NCI-H748 (cell line): ENCODE measurements at regions not wholly inside any gene's neighbourhood (a gene's known extent, or its start where the extent isn't known, plus 50 kb on each side); places are given as distances from the start of the nearest gene placed in this dataset.

ENCODE experiments used
- DNase-seq: peaks from one replicate; lab custom pipeline; 2025; ENCODE audit not compliant: unreplicated experiment; lab: John Stamatoyannopoulos, UW

DNA sequence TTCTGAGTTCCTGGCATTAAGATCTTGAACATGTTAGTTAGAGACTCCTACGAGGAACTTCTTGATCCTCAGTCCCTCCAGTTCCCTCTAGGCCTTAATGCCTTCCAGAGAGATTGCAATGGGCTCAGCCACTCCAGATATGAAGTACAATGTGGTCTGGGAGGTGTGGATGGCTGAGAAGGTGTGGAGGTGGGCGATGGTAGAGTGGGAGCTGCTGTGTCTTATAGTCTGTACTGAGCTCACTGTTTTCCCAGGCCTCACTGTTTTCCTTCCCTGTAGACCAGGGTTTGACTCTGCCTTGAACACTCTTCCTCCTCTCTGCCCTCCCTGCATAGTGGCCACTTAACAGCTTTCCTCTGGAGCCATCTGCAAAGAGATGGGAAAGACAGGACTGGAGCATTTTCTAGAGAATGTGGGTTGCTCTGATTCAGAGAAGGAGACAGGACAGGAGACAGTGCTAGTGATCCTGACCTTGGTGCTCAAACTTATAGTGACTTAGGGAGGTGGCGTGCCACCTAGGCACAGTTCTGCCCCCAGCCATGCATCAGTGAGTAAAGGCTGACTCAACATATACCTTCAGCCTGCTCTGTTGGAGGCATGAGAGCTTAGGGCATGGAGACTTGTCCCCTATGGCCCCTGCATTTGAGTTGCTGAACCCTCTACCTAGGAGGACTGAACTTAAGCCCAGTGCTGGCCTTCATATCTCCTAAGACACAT lies 129.7 kb downstream of the TDRD15 start:
- DNase-seq: no peak

DNA sequence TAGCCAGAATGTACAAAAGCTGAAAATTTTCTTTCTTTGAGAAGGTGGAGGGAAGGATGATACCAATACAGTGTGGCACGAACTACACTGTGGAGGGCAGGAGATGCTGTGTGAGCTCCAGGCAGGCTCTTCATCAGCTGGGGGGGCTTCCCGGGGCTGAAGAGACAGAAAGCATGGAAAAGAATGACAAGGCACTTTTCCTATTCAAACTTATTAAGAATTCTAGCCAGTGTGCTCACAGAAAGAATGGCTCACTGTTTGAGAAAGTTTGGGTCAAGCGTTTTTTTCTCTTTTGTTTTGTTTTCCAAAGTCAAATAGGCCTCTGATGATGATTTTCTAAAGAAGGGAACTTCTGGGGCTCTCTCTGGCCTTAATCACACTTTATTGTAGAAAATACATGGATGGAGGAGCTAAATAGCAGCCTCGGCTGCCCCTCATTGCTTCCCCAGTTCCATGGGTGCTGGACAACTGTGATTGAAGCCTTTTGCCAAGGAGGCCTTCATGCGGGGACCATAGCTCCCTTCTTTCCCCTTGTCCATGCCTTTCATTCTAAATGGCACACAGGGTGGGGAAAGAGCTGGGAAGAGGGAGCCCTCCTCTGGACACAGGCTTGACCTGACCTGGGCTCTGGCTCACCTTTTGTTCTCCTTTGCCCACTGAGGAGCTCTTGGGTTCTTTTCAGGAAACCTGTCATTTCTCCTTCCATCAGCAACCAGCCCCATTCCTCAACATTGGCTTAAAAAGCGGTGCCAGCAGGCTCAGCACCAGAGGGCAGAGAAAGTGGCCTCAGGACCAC lies 130.6 kb downstream of the TDRD15 start:
- DNase-seq: no peak

DNA sequence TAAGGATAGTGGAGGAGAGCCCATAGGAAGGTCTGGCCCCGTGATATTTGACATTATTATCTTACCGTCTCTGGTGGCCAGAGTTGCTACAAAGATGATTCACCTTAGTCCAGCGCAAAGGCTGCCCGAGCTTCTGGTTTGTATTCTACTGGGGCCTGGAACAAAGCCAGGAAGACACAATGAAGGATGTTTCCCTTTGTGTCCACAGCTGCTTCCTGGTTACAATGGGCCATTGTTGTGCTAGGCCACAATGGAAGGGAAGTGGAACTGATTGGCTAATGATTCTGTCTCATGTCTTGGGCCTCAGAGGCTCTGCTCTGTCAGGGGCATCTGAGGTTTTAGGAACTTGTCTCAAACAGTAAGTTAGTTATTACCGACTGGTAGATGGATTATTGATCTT lies 132.2 kb downstream of the TDRD15 start:
- DNase-seq: peak; percentile 98

DNA sequence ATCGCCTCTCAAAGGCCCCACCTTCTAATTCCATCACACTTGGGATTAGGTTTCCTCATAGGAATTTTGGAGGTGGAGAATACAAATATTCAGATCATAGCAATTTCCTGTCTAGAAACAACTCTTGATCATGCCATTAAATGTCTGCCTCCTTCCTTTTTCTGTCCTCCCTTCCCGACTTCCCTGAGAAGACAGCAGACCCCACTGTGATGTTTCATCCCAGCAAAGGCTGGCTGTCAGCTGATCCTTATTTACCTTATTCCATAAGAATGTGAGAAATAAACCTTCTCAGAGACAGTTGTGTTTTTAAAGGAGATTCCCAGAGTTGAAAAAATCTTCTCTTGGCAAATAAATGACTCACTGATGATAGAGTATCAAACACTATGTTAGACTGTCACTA lies 133.9 kb downstream of the TDRD15 start:
- no peak for DNase-seq

DNA sequence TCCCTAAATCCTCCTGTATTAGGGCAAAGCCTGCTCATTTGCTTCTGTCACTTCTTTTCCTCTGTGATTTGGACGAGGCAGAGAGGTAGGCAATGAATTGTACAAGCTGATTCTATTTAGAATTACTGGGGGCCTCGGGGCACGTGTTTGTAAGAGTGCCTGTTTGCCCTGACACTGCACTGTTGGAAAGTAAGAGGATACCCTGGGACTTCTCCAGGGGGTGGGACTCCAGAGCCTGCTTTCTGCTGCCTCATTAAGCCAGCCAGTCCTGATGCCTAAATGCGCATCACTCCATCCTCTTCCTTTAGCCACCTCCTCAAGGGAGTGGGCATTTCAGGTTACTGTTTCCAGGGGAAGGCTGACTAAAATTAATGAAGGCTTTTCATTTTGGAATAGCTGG lies 134.3 kb downstream of the TDRD15 start:
- DNase-seq: peak; percentile 34

DNA sequence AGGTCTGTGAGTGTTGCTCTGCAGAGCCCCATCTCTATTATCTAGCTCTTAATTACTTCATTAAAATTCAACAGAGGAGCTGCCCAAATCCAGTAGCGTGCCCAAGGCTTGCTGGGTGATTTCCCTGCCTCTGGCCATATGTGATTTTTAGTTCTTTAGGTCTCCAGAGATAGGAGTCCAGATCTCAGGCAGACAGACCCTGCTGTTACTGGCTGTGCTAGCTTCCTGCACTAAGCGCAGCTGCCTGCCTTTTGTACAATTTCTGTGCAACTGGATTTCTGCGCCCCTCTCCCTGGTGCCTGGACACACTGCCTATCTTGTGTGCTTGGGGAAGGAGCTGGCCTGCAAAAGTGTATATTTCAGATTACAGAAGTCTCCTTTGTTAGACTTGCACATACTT lies 136.5 kb downstream of the TDRD15 start:
- DNase-seq: peak; percentile 14

DNA sequence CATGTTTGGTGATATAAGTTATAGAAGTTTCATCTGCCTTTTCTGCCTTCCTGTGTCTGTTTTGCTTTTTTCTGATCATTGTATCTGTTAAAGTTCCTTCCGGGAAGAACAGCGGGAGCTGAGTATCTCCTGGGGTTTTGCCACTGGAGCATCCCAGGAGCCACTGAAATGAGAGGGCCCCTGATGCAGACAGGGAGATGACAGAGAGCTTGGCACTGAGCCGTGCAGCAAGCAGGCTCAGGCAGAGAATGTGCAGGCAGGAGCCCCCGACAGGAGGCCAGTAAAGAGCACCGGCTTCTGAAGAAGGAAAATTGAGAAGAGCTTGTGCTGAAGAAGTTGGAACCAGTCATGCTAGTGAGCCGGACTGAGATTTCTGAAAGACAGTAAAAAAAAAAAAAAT lies 137.8 kb downstream of the TDRD15 start:
- no peak for DNase-seq

DNA sequence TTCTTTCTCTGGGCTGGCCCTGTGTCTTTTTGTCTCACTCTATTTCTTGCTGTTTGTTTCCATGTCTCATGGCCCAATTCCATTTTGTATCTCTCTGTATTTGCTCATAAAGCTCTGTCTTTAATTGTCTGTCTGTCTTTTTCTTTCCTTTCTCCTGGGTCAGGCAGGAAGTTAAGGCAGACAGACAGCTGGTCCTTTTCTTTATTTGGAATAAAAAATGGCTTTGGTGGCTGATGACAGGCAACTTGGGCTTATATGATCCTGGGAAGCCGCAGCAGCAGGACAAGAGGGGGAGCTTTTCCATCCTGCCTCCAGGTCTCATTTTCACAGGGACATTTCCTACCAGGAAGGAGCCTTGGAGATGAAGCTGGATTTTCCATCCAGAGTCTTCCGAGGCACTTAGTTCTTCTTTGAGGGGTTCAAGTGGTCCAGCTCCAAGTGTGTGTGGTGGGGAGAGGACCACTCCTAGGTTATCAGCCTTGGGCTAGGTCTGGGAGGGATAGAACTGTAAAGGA lies 138.7 kb downstream of the TDRD15 start:
- no peak for DNase-seq

DNA sequence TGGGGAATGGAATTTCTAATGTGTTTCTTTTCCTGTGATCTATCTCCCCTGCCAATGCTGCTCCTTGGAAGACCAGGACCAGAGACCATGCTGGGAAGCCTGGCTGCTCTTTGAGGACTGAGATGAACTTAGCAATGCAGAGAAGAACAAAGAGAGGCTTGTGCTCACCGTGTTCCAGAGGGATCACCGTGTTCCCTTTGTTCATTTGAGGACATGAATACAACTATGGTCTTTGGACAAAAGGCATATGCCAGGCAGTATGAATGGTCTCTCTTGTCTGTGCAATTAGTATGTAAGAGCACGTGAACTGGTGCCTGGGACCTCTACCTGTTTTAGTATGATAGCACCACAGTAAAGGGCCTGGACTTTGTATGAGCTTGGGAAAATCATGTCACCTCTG lies 139.9 kb downstream of the TDRD15 start:
- no peak for DNase-seq

DNA sequence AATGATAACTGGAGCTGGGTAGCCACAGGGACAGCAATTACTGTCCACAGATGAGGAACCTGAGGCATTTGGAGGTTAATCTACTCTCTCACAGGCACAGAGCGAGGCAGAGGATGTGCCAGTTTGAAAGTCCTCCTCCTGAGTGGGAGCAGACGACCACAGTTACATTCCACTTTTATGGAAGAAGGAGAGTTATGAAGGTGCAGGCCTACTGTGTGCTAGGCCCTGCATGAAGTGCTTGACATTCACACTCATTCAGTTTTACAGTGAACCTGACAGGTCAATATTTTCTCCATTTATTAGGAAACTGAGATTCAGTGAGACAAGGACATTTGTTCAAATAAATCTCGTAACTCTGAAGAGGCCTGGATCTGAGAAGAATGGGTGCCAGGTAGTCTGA lies 142.0 kb downstream of the TDRD15 start:
- DNase-seq: no peak

DNA sequence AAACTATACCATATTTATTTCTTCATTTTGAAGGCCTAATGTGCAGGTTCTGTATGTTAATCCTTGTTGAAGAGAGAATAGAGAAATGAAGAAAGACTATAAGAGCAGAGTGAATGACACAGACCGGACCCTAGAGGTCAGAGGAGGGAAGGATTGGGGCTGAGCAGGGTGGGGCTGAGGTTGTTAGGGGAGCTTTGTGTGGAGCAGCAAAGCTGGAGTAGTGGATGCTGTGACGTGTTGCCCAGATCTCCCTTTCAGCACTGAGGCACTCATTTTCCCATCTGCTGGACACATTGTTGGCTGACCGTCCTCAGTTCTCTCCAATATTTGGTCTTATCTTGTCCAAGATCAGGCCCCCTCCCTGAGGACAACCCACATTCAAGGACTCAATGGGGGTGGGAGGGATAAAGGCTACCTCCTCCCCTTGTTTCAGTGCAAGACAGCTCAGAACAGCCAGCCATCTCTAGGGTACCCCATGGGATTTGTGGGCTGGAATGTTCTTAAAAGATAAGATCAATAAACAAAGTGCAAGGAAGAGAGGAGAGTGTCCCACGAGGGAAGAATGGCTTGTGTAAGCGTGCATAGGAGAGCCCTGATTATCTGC lies 143.6 kb downstream of the TDRD15 start:
- no peak for DNase-seq

DNA sequence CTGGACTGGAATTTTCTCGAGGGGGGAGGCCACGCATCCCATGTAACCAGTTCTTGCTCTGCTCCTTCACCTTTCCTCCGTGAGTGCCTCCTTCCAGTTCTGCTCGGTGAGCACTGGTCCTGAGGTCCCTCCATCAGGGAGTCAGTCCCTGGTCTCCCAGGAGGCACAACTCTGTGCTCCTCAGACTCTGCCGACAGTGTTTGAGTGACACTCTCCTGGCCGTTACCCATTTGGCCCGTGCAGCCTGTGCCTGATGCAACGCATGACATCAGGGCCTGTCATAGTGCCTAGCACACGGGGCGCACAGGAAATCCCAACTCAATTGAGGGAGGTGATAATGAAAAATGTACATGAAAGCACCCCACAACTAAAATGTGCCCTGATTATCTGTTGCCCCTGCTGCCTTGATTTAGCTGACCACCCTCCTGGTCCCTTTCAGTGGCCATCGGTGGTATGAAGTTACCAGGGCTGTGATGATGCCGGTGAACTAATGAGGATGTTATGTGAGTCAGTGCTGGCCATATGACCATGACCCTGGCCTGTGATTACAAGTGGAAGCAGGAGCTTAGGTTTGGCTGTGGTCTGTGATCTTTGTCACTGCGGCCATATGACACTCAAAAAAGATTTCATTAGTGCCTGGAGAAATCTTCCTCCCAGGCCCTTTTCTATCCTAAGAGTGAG lies 144.6 kb downstream of the TDRD15 start:
- DNase-seq: no peak

DNA sequence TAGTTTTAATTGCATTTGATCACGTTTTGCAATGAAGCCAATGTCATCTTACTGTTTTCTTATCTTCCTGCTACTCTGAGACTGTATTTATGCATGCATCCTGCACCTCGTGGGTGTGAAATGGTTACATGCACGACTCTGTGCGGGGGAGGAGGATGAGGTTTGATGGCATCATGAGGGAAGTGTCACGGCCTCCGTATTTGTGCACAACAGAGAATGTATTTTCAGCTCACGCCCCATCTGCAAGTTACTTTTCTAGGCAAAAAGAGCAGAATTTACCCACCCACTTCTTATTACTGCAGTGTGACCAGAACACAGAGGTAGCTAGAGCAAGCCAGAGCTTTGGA lies 145.1 kb downstream of the TDRD15 start:
- no peak for DNase-seq

DNA sequence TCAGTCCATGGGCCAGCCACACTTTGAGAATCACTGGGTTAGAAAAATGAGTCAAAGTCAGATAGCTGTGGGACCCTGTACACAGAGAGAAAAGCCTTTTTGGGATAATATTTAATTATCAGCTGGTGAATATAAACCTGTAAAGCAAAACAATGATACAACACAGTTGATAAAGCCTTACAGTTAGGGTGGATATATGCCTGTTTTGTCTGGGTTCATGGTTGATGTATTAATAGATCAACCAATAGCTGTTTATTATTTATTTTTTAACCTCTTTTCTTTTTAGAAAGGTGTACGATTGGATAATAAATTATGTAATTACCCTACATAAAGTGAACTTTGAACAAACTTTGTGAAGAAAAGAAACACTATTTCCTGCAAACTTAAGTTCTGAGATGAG lies 145.6 kb downstream of the TDRD15 start:
- no peak for DNase-seq

DNA sequence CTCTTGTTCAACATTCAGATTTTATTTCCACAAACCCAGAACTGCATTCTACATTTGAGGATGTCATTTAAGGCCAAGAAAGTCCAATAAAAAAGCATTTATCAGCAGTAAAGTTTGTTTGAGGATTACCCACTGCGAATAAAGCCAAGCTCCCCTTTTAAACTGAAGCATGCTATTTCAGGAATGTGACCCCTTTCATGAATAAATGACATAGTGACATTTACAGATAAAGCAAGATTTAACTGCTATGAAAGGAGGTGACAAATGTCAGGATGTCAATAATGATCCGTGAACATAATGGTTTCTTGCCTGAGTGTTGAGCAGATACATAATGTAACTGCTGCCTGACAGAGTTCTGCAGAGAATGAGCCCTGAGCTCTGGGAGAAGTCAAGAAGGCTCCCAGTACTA lies 146.3 kb downstream of the TDRD15 start:
- no peak for DNase-seq

DNA sequence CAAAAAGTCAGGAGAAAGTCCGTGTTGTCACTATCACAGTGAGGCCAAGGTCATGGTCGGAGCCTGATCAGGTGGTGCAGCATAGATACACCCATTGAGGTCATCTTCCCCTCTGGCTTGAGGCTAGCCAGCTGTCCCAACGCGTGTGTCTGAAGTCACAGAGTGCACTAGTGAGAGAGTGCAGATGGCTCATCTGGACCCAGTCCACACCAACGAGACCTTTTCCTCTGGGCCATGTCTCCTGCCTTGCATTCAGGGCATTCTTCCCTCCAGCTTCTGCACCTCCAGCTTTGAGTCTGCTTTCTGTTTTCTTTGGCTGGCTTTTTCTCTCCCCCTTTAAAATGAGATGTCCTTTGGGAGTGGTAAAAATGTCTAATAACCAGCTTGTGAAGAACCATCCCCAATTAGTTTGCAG lies 146.9 kb downstream of the TDRD15 start:
- DNase-seq: no peak

DNA sequence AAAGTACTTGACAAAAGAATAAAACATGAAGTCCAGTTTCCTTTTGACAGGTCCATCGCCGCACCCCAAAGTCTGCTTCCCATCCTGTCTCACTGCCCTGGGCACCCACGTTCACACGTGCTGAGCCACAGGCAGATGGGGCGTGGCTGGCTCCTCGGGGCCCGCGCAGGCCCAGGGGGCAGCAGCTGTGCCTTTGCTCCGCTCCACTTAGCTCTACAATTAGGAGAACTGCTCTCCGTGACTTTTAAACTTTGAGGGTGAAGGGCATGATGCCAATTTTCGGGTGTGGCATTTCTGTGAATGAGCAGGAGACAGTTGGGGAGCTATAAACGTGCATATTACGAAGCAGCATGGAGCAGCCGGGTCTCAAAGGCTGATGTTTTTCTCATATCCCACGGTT lies 152.4 kb downstream of the TDRD15 start:
- peak; percentile 18 for DNase-seq

DNA sequence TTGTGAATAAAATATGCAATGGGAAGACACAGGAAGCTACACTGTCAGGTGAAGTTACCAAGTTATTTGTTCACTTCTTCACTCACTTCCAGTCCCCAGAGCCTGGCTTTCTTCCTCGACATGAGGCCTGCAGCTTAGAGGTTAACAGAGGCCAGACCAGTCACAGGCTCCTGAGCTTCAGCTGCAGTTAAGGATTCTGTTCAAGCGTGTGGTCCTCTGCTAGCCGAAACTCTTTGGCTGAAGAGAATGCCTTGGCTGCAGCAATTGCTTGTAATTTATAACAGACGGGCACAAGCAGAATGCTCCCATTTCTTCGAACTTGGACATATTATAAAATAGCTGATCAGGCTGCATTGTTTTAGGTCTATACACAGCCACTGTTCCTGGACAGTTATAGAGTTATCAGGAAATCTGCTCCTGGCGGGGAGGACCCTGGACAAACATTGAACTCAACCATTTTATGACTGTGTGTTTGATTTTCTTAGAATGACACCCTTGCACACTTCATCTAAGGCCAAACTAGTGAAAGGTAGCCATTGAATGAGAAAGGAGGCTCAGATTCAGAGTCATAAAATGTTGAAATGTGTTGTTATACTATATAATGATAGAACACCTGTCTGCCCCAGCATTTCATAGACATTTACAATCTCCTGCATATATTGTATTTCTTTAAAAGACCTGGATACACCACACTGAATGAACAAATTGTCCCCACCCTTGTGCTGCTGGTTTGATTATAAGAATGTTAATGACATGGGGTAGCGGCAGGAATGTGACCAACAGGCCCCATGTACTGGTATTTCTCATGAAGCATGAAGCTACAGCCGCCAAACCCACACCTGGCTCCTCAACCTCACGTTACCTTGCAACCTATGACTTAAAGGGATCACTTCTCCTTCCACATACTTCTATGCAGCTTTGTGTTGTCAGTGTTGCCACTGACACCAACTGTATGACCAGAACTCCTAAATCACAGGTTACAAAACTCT lies 153.6 kb downstream of the TDRD15 start:
- no peak for DNase-seq

DNA sequence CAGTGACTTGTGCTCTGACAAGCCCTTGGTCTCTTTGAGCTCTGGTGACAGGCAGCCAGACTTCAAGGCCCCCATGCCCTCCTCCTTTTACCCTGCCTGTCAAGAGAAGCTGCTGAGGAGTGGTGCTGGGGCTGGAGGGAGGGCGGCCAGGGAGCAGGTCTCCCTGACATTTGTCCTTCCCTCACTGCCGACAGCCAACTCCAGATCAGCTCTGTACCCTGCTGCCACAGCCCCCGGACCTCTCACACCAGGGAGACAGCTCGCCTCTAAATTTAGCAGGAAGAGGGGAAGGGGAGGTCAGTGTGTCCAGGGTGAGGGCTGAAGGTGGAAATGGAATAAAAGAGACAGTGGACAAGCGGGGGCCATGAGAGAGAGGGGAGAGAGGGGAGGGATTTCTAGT lies 155.8 kb downstream of the TDRD15 start:
- DNase-seq: no peak

DNA sequence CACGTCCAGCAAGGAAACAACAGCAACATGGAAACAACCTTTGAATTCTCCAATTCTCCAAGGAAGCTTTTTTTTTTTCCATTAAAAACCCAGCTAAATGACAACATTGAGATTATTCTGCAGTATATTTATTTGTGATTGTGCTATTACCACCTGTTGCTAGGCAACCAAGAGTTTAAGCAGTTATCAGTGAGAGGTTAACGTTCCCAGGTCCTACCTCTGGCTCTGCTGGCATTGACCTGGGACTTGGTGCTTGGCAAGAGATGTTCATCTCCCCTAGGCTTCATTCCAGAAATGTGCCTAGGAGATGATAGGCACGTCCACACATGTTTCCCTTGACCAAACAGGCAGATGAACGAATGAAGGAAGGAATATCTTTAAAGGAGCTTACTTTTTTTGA lies 157.0 kb downstream of the TDRD15 start:
- DNase-seq: peak; percentile 37
